ENCODE measurements at regions not wholly inside any gene's neighbourhood (a gene's known extent, or its start where the extent isn't known, plus 50 kb on each side); places are given as distances from the start of the nearest gene placed in this dataset.
"Not testable (repeated sequence)": the region's sequence is repeated elsewhere in the genome, so short reads cannot be mapped to it uniquely, and the experiment has no call there.

GRCh38 chr5:162638849-162639248, 571.3 kb downstream of the GABRG2 start:
- no peak for DNase-seq

GRCh38 chr5:162641142-162641813, 573.7 kb downstream of the GABRG2 start:
- DNase-seq: no peak

GRCh38 chr5:162654661-162655405, 587.3 kb downstream of the GABRG2 start:
- no peak for DNase-seq

GRCh38 chr5:162657076-162657475, 589.5 kb downstream of the GABRG2 start:
- no peak for DNase-seq

GRCh38 chr5:162664846-162665245, 597.3 kb downstream of the GABRG2 start:
- DNase-seq: no peak

- no peak for DNase-seq
Observed at GRCh38 chr5:162668926-162669325, 601.4 kb downstream of the GABRG2 start.

- no peak for DNase-seq
Observed at GRCh38 chr5:162672061-162672460, 604.5 kb downstream of the GABRG2 start.

GRCh38 chr5:162683284-162683683, 615.7 kb downstream of the GABRG2 start:
- DNase-seq: no peak

- no peak for DNase-seq
Observed at GRCh38 chr5:162684145-162684544, 616.6 kb downstream of the GABRG2 start.

- no peak for DNase-seq
Observed at GRCh38 chr5:162685302-162685701, 617.7 kb downstream of the GABRG2 start.

- DNase-seq: not testable (repeated sequence)
Observed at GRCh38 chr5:162696272-162696671, 628.7 kb downstream of the GABRG2 start.

GRCh38 chr5:162699361-162699760, 631.8 kb downstream of the GABRG2 start:
- DNase-seq: no peak

- DNase-seq: no peak
Observed at GRCh38 chr5:162703914-162704313, 636.3 kb downstream of the GABRG2 start.

- DNase-seq: no peak
Observed at GRCh38 chr5:162711244-162711643, 643.7 kb downstream of the GABRG2 start.

GRCh38 chr5:162719720-162720119, 652.1 kb downstream of the GABRG2 start:
- DNase-seq: no peak

GRCh38 chr5:162721125-162721524, 653.6 kb downstream of the GABRG2 start:
- no peak for DNase-seq

GRCh38 chr5:162752612-162753011, 684.8 kb upstream of the CCNG1 start:
- no peak for DNase-seq

GRCh38 chr5:162762119-162762518, 675.3 kb upstream of the CCNG1 start:
- no peak for DNase-seq

- no peak for DNase-seq
Observed at GRCh38 chr5:162769019-162769418, 668.4 kb upstream of the CCNG1 start.

GRCh38 chr5:162785673-162786072, 651.7 kb upstream of the CCNG1 start:
- DNase-seq: no peak

GRCh38 chr5:162786234-162786633, 651.2 kb upstream of the CCNG1 start:
- no peak for DNase-seq

- no peak for DNase-seq
Observed at GRCh38 chr5:162796507-162796906, 640.9 kb upstream of the CCNG1 start.

GRCh38 chr5:162800301-162800700, 637.1 kb upstream of the CCNG1 start:
- DNase-seq: no peak

GRCh38 chr5:162801235-162801634, 636.2 kb upstream of the CCNG1 start:
- DNase-seq: no peak

- DNase-seq: no peak
Observed at GRCh38 chr5:162806195-162806594, 631.2 kb upstream of the CCNG1 start.
